Activated CD4-positive, alpha-beta T cell treated with anti-CD3 and anti-CD28 coated beads, Interleukin-2, amount 50 U/mL, for 24 hours (primary cell): ENCODE measurements at regions not wholly inside any gene's neighbourhood (a gene's known extent, or its start where the extent isn't known, plus 50 kb on each side); places are given as distances from the start of the nearest gene placed in this dataset.
"Not testable (repeated sequence)": the region's sequence is repeated elsewhere in the genome, so short reads cannot be mapped to it uniquely, and the experiment has no call there.

Source experiments
- DNase-seq, 2 donors: peaks; one replicate each; pipeline ENCODE4 v3.0.0-alpha.2; 2020; ENCODE audit warnings: low read depth in 1 of 2, low spot score in 1 of 2

DNA sequence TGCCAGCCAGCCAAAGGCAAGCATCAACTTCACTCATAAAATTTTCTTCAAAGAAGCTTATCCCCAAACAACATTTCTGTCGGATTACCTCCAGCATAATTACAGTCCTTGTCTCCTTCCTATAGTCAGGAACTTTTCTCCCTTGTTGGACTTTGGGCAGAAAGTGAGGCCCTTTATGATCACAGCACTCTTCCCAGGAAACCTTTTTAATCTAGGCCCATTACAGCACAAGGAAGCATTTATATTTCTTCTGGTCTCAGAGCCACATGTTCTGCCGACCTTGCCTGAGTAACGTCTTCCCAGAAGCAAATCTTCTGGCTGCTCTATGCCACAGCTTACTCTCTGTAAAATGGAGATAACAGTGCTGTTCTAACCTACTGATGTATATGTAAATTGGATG, 437.2 kb upstream of the SLC35B3 start:
- no peak for DNase-seq

GRCh38 chr6:8865451-8865850, 430.1 kb upstream of the SLC35B3 start:
- no peak for DNase-seq

DNA sequence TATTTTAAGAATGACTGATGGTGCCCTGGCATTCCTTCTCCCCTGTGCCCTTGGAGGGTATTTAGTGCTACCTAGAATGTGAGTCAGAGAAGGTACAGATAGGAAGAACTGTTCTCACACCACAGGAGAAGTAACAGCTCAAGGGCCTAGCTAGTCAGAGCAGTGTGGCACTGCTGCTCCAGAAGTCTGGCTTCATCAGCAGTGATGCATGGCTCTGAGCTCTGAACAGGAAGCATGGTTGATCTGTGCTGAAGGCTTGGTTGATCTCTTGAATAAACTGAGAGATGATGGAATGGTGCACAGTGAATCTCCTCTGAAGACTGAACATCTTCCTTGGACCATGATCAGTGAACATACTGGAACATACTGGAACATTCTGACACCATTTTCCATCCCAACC, 425.3 kb upstream of the SLC35B3 start:
- no peak for DNase-seq

GRCh38 chr6:8859501-8859900, 424.2 kb upstream of the SLC35B3 start:
- no peak for DNase-seq

DNA sequence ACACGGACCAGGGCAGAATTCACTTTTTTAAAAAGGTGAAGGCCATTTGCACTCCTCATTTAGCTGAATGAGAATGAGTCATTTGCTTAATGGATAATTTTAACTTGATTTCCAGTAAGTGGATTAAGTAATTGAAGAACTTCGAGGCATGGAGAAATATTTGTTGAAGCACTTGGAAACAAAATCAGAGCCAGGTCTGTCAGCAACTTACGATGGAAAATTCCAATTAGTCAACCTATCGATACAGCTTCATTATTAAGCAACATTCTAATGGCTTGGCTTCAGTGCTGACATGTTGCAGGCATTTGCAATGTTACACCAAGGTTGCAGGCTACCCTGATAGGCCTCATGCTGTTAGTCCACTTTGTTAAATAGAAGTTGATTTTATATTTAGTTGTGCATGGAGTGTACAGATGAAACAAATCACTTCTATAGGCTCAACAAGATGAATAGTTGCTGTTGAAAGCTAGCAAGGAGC, 423.5 kb upstream of the SLC35B3 start:
- no peak for DNase-seq

DNA sequence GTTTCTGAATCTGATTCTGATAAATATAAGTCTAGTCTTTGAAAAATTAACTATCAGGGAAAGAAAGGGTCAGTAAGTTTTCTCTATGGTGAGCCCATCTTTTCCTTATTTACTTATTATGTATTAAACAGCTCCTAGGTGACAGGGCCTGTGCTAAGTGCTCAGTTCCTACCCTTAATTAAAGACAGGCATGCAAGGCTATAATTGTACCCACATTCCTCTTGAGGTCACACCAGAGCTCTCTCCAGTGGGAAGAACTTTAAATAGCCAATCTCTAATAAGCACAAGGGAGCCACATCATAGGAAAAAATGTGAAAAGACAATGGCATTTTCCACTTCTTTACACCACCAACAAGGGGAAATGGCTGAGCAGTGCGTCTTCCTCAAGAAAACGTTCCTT, 421.8 kb upstream of the SLC35B3 start:
- no peak for DNase-seq

DNA sequence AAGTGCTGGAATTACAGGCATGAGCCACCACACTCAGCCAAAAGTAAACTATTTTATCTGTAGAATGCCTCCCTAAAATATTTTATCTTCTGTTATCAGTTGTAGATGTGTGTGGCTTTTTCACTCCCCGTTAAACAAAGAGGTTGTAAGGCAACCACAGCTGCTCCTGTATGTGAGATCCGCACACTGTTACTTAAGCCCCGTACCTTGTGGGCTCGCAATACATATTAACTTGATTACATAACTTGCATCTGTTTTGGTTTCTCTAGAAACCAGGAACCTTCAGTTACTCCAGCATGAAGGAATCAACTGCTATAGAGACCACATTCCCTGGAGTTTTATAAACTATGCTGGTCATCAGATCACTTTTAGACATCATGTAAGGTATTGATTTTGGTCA, 420.1 kb upstream of the SLC35B3 start:
- DNase-seq: no peak

DNA sequence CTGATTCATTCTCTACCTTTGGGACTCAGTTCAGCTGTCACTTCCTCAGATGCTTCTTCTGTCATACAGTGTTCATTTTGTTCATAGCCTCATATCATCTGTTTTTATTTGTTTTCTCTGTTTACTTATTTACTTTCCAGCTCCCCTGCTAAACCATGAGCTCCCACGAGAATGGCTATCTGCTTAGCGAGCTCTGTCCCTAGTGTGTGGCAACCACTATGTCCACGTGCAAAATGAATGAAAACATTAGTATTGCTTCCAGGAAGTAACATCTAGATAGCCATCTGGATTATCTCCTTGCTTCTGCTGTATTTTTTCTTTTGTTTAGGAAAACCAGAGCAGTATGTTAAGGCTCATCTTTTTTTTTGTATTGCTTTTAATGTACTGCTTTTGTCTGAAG, 417.0 kb upstream of the SLC35B3 start:
- DNase-seq: no peak

GRCh38 chr6:8846680-8847079, 411.3 kb upstream of the SLC35B3 start:
- DNase-seq: not testable (repeated sequence)

DNA sequence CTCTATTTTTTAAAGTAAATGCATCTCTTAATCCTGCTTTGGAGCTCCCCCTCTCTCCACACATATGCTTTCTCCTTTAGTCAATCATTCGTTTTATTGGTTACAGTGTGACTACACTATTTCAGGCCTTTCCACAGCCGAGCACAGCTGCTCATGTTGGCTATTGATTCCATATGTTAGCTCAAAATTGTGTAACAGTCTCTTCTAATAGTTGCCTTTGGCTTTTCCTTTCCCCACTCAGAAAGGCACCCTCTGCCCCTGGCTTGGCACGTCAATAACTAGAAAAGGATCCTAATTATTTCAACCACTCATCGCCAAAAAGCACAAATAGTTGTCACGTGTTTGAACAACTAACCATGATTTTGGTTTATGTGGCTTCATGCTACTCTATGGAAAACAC, 410.3 kb upstream of the SLC35B3 start:
- DNase-seq: no peak

- DNase-seq: no peak
Observed at GRCh38 chr6:8844968-8845367, 409.6 kb upstream of the SLC35B3 start.

DNA sequence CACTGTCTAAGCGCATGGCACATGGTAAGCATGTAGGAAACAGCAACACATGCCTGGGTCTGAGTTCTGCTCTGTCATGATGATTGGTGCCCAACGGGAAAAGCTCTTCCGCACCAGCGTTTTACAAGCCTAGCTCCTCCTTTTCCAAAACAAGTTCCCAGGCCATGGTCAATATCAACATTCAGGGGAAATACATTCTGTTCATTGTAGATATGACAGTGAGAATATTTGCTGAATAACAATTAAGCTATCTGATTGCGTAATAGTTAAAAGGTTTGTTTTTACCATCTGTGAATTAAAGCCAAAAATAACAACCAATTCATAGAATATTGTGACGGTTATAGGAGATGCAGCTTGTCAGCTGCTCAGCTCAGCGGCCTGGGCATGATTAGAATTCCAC, 404.3 kb upstream of the SLC35B3 start:
- DNase-seq: no peak

- DNase-seq: no peak
Observed at GRCh38 chr6:8837343-8837742, 402.0 kb upstream of the SLC35B3 start.

DNA sequence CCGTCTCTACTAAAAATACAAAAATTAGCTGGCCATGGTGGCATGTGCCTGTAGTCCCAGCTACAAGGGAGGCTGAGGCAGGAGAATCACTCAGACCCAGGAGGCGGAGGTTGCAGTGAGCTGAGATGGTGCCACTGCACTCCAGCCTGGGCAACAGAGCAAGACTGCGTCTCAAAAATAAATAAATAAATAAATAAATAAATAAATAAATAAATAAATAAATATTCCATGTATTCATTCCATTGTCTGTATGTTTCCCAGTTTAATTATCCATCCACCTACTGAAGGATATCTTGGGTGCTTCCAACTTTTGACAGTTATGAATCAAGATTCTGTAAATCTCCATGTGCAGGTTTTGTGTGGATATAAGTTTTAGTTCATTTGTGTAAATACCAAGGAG, 397.4 kb upstream of the SLC35B3 start:
- DNase-seq: not testable (repeated sequence)

GRCh38 chr6:8831366-8832152, 396.2 kb upstream of the SLC35B3 start:
- DNase-seq: no peak

DNA sequence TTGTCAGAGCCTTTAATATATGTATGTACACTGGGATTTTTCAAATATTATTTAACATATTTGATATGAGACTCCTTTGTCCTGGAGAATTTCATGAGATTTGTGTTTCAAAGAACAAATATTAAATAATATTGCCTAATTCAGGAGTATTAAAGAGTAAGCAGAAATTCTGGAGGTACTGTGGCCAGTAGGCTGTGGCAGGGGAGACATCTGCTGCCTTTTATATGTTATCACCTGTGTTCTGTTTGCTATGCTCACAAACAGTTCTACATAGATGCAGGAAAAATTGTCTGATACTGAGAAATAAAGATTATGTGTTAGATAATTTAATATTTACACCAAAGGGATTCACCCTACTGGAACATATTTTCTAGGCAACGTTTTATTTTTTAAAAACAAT, 395.4 kb upstream of the SLC35B3 start:
- DNase-seq: no peak

DNA sequence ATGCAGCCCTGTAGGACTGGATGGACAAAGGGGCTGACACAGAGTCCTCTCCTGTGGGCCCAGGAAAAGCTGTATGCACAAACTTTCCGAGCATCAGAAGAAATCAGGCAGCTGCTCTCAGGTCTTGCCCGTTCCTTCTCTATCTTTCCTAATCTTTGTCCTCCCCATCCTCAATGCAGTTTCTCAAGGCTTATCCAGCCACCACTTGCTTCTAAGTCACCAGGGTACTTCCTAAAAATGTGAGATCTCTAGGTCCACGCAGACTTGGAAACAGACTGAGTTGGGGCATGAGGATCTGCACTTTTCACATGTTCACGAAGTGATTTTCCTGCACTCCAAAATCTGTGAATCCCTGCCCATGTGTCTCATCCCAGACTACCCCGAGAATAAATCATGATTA, 394.5 kb upstream of the SLC35B3 start:
- DNase-seq: no peak

GRCh38 chr6:8829296-8829695, 394.0 kb upstream of the SLC35B3 start:
- DNase-seq: no peak

GRCh38 chr6:8828376-8828775, 393.0 kb upstream of the SLC35B3 start:
- no peak for DNase-seq

- no peak for DNase-seq
Observed at GRCh38 chr6:8825726-8826125, 390.4 kb upstream of the SLC35B3 start.

- no peak for DNase-seq
Observed at GRCh38 chr6:8821981-8822381, 386.6 kb upstream of the SLC35B3 start.

GRCh38 chr6:8820313-8820712, 385.0 kb upstream of the SLC35B3 start:
- DNase-seq: no peak

DNA sequence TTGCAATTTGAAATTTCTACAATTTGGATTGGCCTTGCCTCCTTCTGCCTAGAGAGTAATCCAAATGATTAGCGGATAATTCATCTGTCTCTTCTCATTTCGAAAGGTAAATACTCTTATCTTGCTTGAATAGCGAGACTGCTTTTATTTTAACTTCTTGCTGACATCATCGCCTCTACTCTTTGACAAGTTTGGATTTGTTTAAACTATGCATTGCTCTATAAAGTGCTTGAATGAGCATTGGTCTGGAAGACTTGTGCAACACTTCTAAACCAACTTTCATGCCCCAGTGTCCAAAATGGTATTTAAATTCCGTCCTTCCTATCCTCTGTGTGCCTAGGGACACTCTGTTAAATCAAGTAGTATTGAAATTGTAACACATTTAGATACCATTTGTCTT, 384.1 kb upstream of the SLC35B3 start:
- DNase-seq: no peak
